GM23338 (cell line): ENCODE measurements at regions not wholly inside any gene's neighbourhood (a gene's known extent, or its start where the extent isn't known, plus 50 kb on each side); places are given as distances from the start of the nearest gene placed in this dataset.
"Not testable (repeated sequence)": the region's sequence is repeated elsewhere in the genome, so short reads cannot be mapped to it uniquely, and the experiment has no call there.

Experiments used
- CREB1 ChIP-seq: fragments of 250-450 bp; sonication (Bioruptor Pico); IDR thresholded peaks from 2 replicates; pipeline ENCODE4 v1.5.0; 2020; ENCODE audit warnings: low read depth, mild to moderate bottlenecking, moderate library complexity
- CTCF ChIP-seq, 2 experiments: fragments of 200-600 bp in 1 of 2; sonication (generic) in 1 of 2; conservative IDR thresholded peaks; 2 replicates each; pipeline versions ENCODE4 v1.5.1 to v1.6.1; 2016 to 2017; ENCODE audit warnings: antibody characterized with exemption in 2 of 2, low read depth in 2 of 2, mild to moderate bottlenecking in 2 of 2, moderate library complexity in 1 of 2
- ETS1 ChIP-seq: IDR thresholded peaks from 2 replicates; pipeline ENCODE4 v1.6.1; 2016; ENCODE audit warnings: antibody characterized with exemption
- EZH2 ChIP-seq: fragments of 200-600 bp; sonication (generic); IDR thresholded peaks from one replicate; pipeline ENCODE4 v1.8.0; 2017; ENCODE audit warnings: antibody characterized with exemption, mild to moderate bottlenecking, low read depth; ENCODE audit not compliant: unreplicated experiment
- EZH2phosphoT487 ChIP-seq: fragments of 200-600 bp; sonication (generic); IDR thresholded peaks from one replicate; pipeline ENCODE4 v1.8.1; 2018; ENCODE audit warnings: antibody characterized with exemption; ENCODE audit not compliant: unreplicated experiment
- JUNB ChIP-seq: IDR thresholded peaks from one replicate; pipeline ENCODE4 v1.6.1; 2016; ENCODE audit warnings: antibody characterized with exemption; ENCODE audit not compliant: unreplicated experiment
- NANOG ChIP-seq: IDR thresholded peaks from 2 replicates; pipeline ENCODE4 v1.6.1; 2016; ENCODE audit warnings: antibody characterized with exemption, borderline replicate concordance
- POLR2AphosphoS5 ChIP-seq: IDR thresholded peaks from 2 replicates; pipeline ENCODE4 v1.6.1; 2016; ENCODE audit warnings: antibody characterized with exemption, low read depth
- REST ChIP-seq: IDR thresholded peaks from one replicate; pipeline ENCODE4 v1.6.1; 2018; ENCODE audit warnings: antibody characterized with exemption; ENCODE audit not compliant: unreplicated experiment
- ZNF462 ChIP-seq: fragments of 250-450 bp; sonication (Bioruptor Pico); IDR thresholded peaks from 2 replicates; pipeline ENCODE4 v1.5.0; 2020; ENCODE audit warnings: mild to moderate bottlenecking, moderate library complexity

GRCh38 chr21:5118296-5118679 is 5403.1 kb upstream of the TPTE start:
- not testable (repeated sequence) for TF ChIP-seq EZH2phosphoT487; CTCF (conservative IDR thresholded peaks at IDR 0.05; ENCODE audit: low read depth in 2 of 2); POLR2AphosphoS5; REST; ZNF462 (CRISPR knock-in tag); CREB1; EZH2; NANOG; JUNB; ETS1
